ENCODE measurements at regions not wholly inside any gene's neighbourhood (a gene's known extent, or its start where the extent isn't known, plus 50 kb on each side); places are given as distances from the start of the nearest gene placed in this dataset.

- no peak for DNase-seq
Measured at GRCh38 chr5:136682986-136683385, 317.6 kb upstream of the TRPC7 start.

DNA sequence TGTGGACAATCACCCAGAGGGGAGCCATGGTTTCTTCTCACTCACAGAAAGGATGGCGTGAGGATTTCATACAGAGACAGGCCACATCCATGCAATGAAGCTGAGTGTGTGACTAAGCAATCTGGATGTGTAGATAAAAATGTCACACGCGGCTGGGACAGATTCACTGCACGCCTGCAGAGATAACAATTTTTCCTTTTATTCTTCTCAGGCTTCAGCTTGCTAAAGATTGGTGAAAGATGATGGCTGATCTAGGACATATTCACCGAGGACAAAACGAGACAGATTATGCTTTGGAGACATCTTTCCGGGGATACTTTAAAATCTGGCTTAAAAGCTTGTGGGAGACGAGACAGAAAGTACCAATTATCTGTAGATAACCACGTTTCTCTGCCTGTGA is 313.9 kb upstream of the TRPC7 start:
- no peak for DNase-seq

- no peak for DNase-seq
Measured at GRCh38 chr5:136677217-136677616, 311.9 kb upstream of the TRPC7 start.

DNA sequence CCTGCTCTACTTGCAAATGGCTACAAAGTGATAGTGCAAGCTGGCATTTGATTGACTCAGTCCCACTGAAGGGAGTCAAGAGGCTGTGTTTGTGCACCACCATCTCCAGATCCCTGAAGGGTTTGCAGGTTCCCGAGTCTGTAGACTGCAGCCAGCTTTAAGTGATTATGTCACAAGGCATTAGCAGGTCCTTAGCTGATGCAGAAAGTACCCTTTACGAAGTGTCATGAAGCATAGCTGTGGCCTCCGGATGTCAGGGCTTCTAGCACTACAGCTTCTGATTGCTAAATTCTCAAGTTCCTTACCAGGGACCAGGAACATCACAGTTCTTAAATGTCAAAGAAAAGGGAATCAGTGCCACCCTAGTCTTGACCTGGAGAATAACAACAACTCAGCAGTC is 311.3 kb upstream of the TRPC7 start:
- no peak for DNase-seq

DNA sequence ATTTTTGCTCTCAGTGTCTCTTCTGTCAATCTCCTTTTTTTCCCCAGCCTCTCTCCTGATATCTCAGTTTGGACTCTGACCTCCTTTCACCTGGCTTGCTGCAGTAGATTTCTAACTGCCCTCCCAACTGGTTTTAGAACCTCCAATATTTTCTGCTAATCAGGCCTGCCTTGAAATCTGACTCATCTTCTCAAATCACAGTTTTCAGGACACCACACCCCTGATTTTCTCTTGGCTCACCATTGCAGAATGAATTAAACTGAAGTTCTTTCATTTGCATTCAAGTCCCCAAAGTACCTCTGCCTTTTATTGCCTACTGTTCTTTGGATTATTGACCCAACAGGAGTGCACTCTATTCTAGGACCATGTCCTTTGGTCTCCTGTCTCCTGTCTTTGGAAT is 310.4 kb upstream of the TRPC7 start:
- no peak for DNase-seq

GRCh38 chr5:136674178-136674577 is 308.8 kb upstream of the TRPC7 start:
- no peak for DNase-seq

- no peak for DNase-seq
Measured at GRCh38 chr5:136667789-136668188, 302.4 kb upstream of the TRPC7 start.

- no peak for DNase-seq
Measured at GRCh38 chr5:136666970-136667620, 301.8 kb upstream of the TRPC7 start.

GRCh38 chr5:136665331-136665730 is 300.0 kb upstream of the TRPC7 start:
- DNase-seq: no peak

GRCh38 chr5:136661026-136661425 is 295.7 kb upstream of the TRPC7 start:
- no peak for DNase-seq

DNA sequence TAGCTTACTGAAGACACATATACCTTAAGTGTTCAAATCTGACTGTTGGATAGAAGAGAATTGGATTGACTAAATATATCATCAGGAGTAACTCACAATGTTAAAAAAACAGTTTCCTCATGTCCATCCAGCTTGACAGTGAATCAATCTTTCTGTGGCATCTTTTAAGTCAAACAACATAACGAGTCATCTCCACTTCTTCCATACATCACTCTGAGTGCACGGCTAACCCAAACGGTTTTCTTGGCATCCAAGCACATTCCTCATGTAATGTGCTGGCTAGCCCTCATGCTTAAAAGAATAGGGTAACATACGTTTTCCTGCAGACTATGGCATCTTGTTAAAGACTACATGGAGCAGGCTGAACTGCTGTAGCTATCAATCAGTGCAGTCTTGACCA is 291.5 kb upstream of the TRPC7 start:
- DNase-seq: no peak

GRCh38 chr5:136655468-136655867 is 290.1 kb upstream of the TRPC7 start:
- no peak for DNase-seq

GRCh38 chr5:136646915-136647314 is 281.6 kb upstream of the TRPC7 start:
- DNase-seq: no peak

DNA sequence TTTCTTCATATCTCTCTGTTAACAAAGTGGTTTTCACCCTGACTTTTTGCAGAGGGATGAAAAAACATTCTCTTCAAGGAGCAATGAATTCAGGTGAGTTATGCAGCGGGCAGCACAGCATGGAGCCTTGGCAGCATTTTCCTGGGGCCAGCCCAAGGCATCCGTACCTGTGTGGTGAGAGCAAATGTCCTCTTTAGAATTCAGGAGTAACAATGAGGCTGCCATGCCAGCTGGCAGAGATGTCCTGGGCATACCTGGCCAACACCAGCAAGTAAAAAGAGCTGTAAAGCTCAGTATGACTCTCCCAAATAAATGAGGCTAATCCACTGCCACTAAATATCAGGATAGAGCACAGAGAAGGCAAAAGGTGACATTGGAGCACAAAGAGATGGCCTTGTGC is 277.6 kb upstream of the TRPC7 start:
- no peak for DNase-seq

- DNase-seq: no peak
Measured at GRCh38 chr5:136639616-136640015, 274.3 kb upstream of the TRPC7 start.

DNA sequence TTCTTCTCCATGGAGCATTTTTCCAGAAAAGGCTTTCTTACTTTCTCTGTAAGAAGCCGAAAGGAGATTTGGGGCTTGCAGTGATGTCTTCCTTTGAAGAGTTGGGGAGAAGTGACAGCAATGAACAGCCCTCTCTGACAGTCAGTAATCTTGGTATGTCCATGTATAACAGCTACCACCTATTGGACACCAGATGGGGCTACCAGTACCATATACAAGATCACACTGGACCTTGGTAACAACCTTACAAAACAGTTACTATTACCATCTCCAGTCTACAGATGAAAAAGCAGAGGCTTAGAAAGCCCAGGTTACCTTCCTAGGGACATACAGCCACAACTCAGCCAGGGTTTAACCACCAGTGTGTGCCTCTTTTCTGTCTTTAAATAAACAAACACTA is 272.7 kb upstream of the TRPC7 start:
- no peak for DNase-seq

DNA sequence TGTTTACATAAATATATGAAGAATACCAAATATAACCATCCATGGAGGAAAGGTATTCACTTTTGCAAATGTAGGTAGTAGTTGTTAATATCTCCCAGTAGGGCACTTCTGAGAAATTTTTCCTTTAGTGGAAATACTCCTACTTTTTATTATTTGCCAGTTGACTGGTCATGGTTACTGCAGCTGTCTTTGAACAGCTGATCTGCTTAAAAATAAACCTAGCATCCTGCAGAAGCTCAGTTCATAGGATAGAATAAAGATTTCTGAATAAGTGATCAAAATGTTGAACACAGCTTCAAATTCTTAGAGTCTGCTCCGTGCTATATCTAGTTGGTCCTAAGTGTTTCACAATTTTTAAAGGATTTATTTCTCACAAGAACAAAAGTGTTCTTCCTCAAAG is 270.7 kb upstream of the TRPC7 start:
- no peak for DNase-seq

GRCh38 chr5:136631186-136631585 is 265.8 kb upstream of the TRPC7 start:
- no peak for DNase-seq

DNA sequence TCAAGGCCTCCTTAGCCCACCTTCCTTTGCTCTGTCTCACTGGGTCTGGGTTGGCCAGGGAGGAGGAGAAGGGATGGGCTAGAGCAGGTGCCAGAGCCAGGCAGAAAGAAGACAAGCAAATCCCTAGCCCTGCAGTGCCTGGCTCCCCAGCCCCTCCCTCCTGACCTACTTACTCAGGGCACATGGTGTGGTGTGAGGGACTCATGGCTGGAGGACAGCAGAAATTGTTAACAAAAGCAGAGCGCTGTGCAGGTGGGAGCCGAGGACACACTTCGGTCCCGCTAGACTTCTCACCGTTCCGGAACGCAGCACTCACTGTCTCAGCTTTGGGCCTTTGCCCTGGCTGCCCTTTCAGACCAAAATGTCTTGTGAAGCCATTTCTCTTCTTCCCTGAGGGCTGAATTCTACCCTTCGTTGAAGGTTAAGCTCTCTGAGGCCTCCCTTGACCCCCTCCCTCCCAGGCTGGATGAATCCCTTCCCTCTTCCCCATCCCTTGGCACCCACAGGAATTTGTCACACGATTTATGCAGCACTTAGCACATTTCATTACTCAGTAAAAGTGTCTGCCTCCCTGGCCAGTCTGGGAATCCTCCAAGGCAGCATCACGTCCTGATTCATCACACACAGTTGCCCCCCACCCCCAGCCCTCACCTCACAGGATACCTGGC is 263.9 kb upstream of the TRPC7 start:
- DNase-seq: no peak

- DNase-seq: no peak
Measured at GRCh38 chr5:136626531-136626930, 261.2 kb upstream of the TRPC7 start.

DNA sequence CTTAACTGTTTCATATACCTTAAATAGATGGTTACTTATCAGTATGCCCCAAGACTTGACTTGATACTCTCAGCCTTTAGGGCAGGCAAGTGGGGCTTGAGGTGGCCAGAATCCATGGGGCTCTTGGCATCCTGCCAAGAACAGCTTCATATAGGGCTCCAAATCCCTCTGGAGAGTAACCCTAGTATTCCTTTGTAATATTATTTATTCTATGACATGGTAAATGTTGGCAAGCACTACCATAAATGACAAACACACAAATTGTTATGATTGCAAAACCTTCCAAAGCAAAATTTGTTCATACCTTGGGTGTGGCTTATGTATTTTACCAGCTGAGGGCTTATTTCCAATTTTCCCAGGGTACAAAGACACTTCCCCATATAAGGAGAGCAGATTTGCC is 257.4 kb upstream of the TRPC7 start:
- DNase-seq: no peak

GRCh38 chr5:136621743-136622142 is 256.4 kb upstream of the TRPC7 start:
- no peak for DNase-seq

DNA sequence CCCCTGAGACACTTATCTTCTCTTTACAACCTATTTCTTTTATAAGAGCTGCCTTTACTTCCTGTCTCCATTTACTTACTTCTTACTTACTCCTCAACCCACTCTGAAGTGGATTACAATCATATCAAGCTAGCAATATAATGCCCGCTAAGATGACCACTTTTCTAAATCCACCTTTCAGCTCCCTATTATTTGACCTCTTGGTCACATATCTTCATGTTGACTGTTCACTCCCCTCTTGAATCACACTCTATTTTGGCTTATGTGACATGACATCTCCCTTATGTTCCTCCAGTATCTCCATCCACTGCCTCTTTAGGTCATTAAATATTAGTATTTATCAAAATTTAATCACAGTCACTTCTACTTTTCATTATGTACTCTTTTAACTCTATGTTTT is 255.3 kb upstream of the TRPC7 start:
- DNase-seq: no peak

DNA sequence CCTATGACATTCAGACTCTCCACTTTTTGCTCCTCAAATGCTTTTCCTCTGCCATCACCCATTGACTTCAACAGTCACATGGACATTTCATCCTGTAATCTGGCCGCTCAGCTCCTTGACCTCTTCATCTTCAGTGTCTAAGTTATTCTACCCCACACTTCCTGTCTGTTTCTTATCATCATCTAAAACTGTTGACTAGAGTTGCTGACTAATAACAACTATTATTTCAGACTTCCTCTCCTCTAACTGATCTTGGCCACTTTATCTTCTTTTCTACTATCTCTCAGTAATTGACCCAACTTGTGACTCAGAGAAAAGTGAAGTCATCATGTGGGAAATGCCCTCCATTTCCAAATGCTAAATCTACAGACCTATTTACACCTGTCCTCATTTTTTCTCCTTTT is 254.7 kb upstream of the TRPC7 start:
- no peak for DNase-seq

DNA sequence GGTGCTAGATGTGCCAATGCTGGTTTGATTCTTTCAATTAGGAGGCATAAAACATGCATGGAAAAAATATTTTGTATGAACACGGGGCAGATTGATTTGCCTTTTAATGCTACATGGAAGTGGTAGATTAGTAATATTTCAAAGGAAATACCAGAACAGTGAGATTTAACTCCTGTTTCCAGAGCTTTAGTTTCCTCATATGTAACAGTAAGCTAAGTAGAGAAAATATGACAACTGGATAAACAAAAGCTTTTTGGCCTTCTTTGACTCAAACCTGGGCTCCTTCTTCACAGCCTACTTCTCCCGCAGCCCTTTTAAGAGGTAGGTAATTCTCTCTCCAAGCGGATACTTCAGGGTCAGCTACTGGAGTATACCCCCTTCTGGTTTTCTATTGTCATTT is 254.2 kb upstream of the TRPC7 start:
- DNase-seq: no peak
